ENCODE measurements at regions not wholly inside any gene's neighbourhood (a gene's known extent, or its start where the extent isn't known, plus 50 kb on each side); places are given as distances from the start of the nearest gene placed in this dataset.

GRCh38 chr2:59435635-59436034 lies 1117.8 kb downstream of the BCL11A start:
- DNase-seq (ENCODE audit: low spot score) (no peak), ATAC-seq (no peak)
- intact Hi-C loops (cut with DNase I): no loop called here

- intact Hi-C loops (cut with DNase I): no loop called here
- DNase-seq (ENCODE audit: low spot score): no peak
- no peak for ATAC-seq
Observed at GRCh38 chr2:59428940-59429339, 1124.5 kb downstream of the BCL11A start.

- DNase-seq (ENCODE audit: low spot score) (no peak), ATAC-seq (no peak)
- intact Hi-C loops (cut with DNase I): no loop called here
Observed at GRCh38 chr2:59427980-59428379, 1125.5 kb downstream of the BCL11A start.

- intact Hi-C loops (cut with DNase I): no loop called here
- DNase-seq (ENCODE audit: low spot score): no peak
Observed at GRCh38 chr2:59425247-59425646, 1128.2 kb downstream of the BCL11A start.

GRCh38 chr2:59413751-59414570 lies 1139.5 kb downstream of the BCL11A start:
- no peak for DNase-seq (ENCODE audit: low spot score)
- no peak for ATAC-seq
- intact Hi-C loops (cut with DNase I): no loop called here

More at GRCh38 chr2:59425247-59425646, 1128.2 kb downstream of the BCL11A start:
- no peak for ATAC-seq

- no peak for ATAC-seq
- DNase-seq (ENCODE audit: low spot score): no peak
- intact Hi-C loops (cut with DNase I): no loop called here
Observed at GRCh38 chr2:59399126-59399525, 1154.3 kb downstream of the BCL11A start.

GRCh38 chr2:59398081-59398480 lies 1155.4 kb downstream of the BCL11A start:
- ATAC-seq: no peak
- no peak for DNase-seq (ENCODE audit: low spot score)
- intact Hi-C loops (cut with DNase I): no loop called here

GRCh38 chr2:59395119-59395518 lies 1154.0 kb upstream of the FANCL start:
- DNase-seq (ENCODE audit: low spot score) (no peak), ATAC-seq (no peak)
- intact Hi-C loops (cut with DNase I): no loop called here

GRCh38 chr2:59391896-59392295 lies 1150.8 kb upstream of the FANCL start:
- intact Hi-C loops (cut with DNase I): no loop called here
- ATAC-seq: no peak
- DNase-seq (ENCODE audit: low spot score): no peak

- intact Hi-C loops (cut with DNase I): no loop called here
Observed at GRCh38 chr2:59390581-59390980, 1149.5 kb upstream of the FANCL start.

GRCh38 chr2:59389240-59389639 lies 1148.1 kb upstream of the FANCL start:
- DNase-seq (ENCODE audit: low spot score) (no peak), ATAC-seq (no peak)
- intact Hi-C loops (cut with DNase I): no loop called here

More at GRCh38 chr2:59390581-59390980, 1149.5 kb upstream of the FANCL start:
- ATAC-seq (no peak), DNase-seq (ENCODE audit: low spot score) (no peak)

- no peak for DNase-seq (ENCODE audit: low spot score)
- intact Hi-C loops (cut with DNase I): no loop called here
- ATAC-seq: no peak
Observed at GRCh38 chr2:59385971-59386370, 1144.8 kb upstream of the FANCL start.

- ATAC-seq: no peak
- intact Hi-C loops (cut with DNase I): no loop called here
- DNase-seq (ENCODE audit: low spot score): no peak
Observed at GRCh38 chr2:59383473-59383872, 1142.3 kb upstream of the FANCL start.

GRCh38 chr2:59378127-59378526 lies 1137.0 kb upstream of the FANCL start:
- DNase-seq (ENCODE audit: low spot score) (no peak), ATAC-seq (no peak)
- intact Hi-C loops (cut with DNase I): no loop called here

- intact Hi-C loops (cut with DNase I): no loop called here
- DNase-seq (ENCODE audit: low spot score): no peak
- ATAC-seq: no peak
Observed at GRCh38 chr2:59366288-59366687, 1125.2 kb upstream of the FANCL start.

GRCh38 chr2:59354498-59354897 lies 1113.4 kb upstream of the FANCL start:
- DNase-seq (ENCODE audit: low spot score) (no peak), ATAC-seq (no peak)
- intact Hi-C loops (cut with DNase I): no loop called here

GRCh38 chr2:59353306-59353921 lies 1112.3 kb upstream of the FANCL start:
- intact Hi-C loops (cut with DNase I): no loop called here
- no peak for ATAC-seq
- DNase-seq (ENCODE audit: low spot score): no peak

- DNase-seq (ENCODE audit: low spot score) (no peak), ATAC-seq (no peak)
- intact Hi-C loops (cut with DNase I): no loop called here
Observed at GRCh38 chr2:59342166-59342565, 1101.0 kb upstream of the FANCL start.

- DNase-seq (ENCODE audit: low spot score) (no peak), ATAC-seq (no peak)
- intact Hi-C loops (cut with DNase I): no loop called here
Observed at GRCh38 chr2:59339837-59340207, 1098.7 kb upstream of the FANCL start.

GRCh38 chr2:59339121-59339836 lies 1098.2 kb upstream of the FANCL start:
- DNase-seq (ENCODE audit: low spot score): no peak
- intact Hi-C loops (cut with DNase I): no loop called here
- no peak for ATAC-seq

Measured in sciatic nerve (tissue), 2 donors.